GM19468 (cell line): ENCODE measurements at regions not wholly inside any gene's neighbourhood (a gene's known extent, or its start where the extent isn't known, plus 50 kb on each side); places are given as distances from the start of the nearest gene placed in this dataset.
"Not testable (repeated sequence)": the region's sequence is repeated elsewhere in the genome, so short reads cannot be mapped to it uniquely, and the experiment has no call there.

Source experiments
- ATAC-seq: cut with Tn5 transposase; IDR thresholded peaks from one replicate; pipeline ENCODE4 v1.9.1; 2021; ENCODE audit warnings: mild to moderate bottlenecking, moderate library complexity, moderate number of reproducible peaks; ENCODE audit not compliant: unreplicated experiment; ENCODE audit errors: extremely low read depth

- no peak for ATAC-seq
Measured at GRCh38 chr1:242827538-242827937, 303.0 kb upstream of the PLD5 start.

GRCh38 chr1:242826701-242827336 lies 302.3 kb upstream of the PLD5 start:
- ATAC-seq: no peak

DNA sequence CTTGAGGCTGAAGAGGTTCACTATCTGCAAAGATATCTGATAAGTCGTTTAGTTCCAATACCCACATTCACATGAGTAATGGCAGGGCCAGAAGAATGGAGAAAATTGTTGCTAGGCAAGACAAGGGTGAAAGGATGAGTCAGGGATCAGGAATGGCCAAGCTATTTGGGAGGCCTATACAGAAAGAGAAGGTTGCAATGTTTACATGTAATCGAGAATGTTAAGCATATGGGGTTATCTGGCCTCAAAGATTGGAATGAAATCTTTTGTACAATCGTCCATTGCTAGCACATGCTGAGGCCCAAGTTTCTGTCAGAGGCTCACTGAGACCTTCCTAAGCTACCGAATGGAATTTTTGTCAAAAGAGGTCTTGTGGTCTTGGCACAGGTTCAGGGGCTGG lies 299.9 kb upstream of the PLD5 start:
- no peak for ATAC-seq

GRCh38 chr1:242813490-242814091 lies 289.1 kb upstream of the PLD5 start:
- peak; percentile 60 for ATAC-seq

DNA sequence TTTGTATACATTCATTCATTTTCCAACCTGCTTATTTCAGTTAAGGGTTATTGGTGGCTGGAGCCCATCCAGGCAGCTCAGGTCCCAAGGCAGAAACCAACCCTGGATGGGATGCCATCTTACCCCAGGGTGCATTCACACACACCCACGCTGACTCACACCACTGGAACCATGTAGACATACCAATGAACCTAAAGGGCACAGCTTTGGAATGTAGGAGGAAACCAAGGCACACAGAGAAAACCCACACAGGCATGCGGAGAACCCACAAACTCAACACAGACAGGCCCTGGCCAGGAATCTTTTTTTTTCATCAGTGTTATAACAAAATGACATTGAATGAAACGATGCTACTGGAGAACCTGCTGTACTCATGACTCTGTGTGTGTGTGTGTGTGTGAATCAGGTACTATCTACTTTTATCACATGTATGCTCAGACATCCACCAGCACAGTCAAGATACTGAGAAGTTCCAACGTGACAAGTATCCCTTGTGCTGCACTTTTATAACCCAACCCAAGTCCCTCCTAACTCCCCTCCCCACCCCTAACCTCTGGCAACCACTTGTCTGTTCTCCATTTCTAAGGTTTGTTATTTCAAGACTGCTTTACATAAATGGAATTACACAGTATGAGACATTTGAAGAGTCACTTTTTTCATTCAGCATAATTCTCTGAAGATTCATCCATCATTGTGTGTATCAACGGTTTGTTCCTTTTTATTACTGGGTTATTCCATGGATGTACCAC lies 286.8 kb upstream of the PLD5 start:
- no peak for ATAC-seq

DNA sequence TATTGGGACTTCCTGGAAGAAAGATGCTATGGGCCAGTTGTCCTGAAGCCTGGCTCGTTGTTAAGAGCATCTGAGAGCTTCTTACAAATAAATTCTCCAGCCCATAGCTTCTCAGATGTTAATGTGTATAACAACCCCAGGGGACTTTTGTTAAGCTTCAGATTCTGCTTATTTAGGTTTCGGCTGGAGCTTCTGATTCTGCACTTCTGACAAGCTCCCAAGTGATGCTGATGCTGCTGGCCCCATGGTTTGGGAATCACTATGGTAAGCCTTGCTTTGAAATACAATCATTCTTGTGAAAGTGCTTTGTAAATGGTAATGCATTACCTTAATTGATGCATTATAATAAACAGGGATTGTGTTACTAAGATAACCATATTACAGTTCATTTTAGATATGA lies 281.8 kb upstream of the PLD5 start:
- no peak for ATAC-seq

GRCh38 chr1:242805360-242805759 lies 280.9 kb upstream of the PLD5 start:
- not testable (repeated sequence) for ATAC-seq

GRCh38 chr1:242802973-242803372 lies 278.5 kb upstream of the PLD5 start:
- no peak for ATAC-seq

- no peak for ATAC-seq
Measured at GRCh38 chr1:242800521-242800920, 276.0 kb upstream of the PLD5 start.

DNA sequence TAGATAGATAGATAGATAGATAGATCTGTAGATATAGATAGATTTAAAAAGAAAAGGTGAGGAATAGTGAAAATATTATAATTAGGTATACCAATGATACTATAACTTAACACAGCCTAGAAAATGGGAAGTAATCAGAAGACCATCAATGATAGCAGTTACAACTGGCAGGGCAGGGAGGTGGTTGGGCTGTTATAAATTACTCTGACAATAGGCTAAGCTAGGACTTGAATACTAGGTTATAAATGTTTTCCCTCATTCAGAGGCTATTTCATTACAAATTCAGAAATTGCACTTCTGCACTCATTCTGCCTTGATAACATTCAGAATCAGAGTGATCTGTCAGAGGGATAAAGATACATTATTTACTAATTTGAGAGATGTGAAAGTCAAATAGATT lies 273.4 kb upstream of the PLD5 start:
- no peak for ATAC-seq

DNA sequence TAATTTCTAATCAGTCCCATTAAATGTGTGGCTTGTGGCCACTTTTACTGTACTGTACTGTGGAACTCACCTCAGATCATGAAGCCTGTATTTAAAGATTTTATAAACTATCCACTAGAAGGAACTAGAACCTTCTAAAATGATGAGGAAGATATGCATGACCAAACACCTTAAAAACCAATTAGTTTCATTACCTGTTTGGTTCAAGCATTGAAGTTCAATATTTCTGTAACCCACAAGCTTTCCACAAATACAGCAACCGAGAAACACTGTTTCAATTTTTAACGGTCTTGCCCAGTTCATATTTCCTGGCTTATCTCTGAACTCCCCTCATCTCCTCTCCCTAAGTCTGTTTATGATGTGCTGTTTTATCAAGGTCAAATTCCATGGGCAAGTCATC lies 264.3 kb upstream of the PLD5 start:
- ATAC-seq: peak; percentile 77

DNA sequence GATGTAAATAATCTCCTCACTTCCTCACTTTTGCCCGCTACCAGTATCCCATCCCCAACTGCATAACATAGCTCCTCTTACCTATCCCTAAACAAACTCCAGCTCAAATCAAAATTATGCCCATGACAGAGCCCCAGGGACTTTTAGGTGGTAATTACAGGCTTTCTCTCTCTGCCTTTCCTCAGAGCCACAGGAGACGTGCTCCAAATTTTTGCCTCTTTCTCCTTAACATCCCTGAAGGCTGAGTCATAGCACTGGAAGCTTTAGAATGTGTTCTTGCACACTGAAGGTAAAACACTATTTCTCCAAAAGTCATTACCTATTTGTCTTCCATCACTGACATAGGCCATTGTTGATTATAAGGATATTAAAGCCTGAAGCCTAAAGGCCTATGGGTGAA lies 263.5 kb upstream of the PLD5 start:
- no peak for ATAC-seq

DNA sequence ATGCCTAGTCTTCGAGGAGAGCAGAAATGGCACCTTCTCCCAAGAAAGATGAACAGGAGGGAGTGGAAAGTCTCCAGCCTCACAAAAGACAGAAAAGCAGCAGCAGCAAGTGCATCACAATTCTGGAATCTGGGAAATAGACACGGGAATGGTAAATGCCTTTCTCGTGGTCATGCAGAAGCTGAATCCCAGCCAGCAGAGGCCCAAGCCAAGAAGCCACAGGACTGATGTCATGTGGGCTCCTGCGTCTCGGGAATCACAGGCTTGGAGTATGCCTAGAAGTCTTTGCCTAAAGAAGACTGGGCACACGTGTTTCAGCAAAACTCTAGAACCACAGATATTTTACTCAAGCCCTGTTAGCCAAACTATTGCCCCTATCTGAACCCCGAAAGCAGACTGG lies 260.3 kb upstream of the PLD5 start:
- no peak for ATAC-seq

GRCh38 chr1:242784084-242784483 lies 259.6 kb upstream of the PLD5 start:
- peak; percentile 47 for ATAC-seq

GRCh38 chr1:242774256-242774655 lies 249.8 kb upstream of the PLD5 start:
- no peak for ATAC-seq

DNA sequence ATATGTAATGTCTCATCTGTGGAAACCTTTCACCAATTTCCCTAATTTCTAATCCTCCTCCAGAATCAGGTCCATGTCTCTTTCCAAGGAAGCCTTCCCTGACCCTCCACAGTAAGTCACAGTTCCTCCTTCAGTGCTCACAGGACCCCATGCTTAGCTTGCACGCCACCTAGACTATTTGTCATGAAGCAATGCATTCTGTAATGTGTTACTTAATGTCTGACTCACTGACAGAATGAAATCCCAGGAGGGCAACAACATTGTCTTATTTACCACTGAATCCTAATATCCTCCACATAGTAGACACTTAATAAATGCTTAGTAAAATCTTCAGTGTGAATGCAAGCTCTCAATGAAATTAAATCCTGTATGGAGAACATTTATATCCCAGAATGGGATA lies 245.9 kb upstream of the PLD5 start:
- no peak for ATAC-seq

DNA sequence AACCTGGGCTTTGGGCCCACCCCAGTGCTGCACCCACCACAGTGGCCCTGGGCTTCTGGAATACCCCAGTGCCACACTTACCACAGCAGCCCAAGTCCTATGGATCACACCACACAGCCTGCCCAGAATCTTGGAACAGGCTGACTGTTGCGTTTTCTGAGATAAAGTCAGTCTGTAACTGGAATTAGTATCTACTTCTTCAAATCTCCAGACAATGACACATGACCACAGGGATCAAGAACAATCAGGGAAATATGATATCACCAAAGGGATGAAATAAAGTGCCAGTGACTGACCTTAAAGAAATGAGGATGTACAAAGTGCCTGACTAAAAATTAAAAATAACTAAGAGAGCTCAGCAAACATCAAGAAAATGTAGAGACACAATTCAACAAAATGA lies 239.7 kb upstream of the PLD5 start:
- ATAC-seq: no peak

DNA sequence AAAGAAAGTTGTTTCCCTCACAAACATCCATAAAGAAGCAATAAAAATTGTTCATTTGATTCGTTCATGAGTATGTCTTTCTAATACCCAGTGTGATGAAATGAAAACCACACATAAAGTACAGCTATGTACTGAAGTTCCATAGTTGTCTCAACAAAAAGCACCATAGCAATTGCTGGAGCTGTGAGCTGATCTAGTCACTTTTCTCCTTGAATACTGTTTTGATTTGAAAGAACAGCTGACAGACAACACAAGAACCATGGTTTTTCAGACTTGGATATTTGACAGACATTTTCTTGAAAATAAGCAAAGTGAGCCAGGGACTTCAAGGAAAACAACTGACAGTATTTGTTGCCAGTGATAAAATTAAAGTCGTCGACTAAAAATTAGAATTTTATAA lies 237.1 kb upstream of the PLD5 start:
- no peak for ATAC-seq

DNA sequence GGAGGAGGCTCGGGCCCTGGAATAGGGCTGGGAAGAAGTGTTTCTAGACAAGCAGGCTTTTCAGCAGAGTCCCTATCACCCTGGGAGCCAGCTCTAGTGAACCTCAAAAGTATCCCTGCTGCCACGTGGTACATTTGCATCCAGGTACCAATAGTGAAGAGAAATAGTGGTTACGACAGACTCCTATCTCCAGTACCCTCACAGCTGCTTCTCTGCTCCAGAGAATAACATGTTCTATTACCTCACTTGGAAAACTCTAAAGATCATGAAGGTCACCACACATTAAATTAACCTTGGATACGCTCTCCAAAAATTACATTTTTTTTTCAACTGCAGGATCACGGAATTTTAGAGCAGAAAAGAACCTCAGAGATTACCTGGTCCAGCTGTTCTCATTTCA lies 230.4 kb upstream of the PLD5 start:
- ATAC-seq: no peak

GRCh38 chr1:242754125-242754524 lies 229.6 kb upstream of the PLD5 start:
- ATAC-seq: no peak

DNA sequence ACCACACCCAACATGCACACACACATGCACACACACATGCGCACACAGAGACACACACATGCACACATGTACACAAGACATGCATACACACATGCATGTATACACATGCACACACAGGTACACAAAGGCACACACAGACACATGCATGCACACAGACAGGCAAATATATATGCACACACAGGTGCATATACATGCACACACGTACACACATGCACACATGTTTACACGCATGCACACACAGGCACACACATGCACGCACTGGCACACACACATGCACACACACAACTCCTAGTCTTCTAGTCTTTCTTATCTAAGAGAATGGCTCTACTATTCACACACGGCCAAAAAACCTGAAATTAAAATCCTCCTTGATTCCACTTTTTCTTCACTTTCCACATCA lies 222.7 kb upstream of the PLD5 start:
- no peak for ATAC-seq

- ATAC-seq: no peak
Measured at GRCh38 chr1:242745079-242745478, 220.6 kb upstream of the PLD5 start.
